ENCODE measurements at regions not wholly inside any gene's neighbourhood (a gene's known extent, or its start where the extent isn't known, plus 50 kb on each side); places are given as distances from the start of the nearest gene placed in this dataset.

DNA sequence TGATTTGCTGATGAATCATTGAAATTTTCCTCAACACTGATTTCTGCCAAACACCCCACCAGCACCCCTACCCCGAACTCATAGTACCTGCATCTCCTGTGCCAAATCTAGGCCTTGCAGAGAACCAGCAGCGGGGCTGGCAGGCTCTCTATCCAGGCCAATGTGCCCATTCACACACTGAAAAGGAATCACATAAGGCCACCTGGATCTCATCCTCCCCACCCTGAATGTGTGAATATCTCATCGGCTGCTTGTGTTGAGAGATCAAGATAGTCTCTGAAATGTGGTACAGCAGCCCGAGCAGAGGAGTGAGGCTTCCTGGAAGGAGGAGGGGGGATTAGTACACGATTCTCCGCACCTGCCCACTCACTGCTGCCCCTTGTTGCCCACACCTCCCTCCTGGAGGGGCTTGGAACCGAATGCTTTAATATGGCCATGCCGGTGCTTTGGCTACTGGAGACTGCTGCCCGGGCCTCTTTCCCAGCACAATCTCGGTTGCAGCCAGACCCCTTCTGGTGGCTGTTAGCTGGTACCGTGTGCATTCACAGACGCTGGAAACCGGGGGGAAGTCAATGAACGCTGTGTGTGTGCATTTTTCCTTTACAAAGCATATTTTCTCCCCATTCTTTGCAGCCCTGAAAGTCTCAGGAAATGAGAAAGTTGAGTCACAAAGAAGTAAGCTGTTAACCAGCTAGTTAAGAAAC lies 619.5 kb downstream of the MATN1 start:
- TF ChIP-seq TAF1 (IDR thresholded peaks at IDR 0.05; ENCODE audit: borderline replicate concordance, insufficient read depth, low read length) (no peak), POLR2AphosphoS5 (IDR thresholded peaks at IDR 0.05; ENCODE audit: low read depth, low read length) (no peak)
- TF ChIP-seq, protein P1, sequence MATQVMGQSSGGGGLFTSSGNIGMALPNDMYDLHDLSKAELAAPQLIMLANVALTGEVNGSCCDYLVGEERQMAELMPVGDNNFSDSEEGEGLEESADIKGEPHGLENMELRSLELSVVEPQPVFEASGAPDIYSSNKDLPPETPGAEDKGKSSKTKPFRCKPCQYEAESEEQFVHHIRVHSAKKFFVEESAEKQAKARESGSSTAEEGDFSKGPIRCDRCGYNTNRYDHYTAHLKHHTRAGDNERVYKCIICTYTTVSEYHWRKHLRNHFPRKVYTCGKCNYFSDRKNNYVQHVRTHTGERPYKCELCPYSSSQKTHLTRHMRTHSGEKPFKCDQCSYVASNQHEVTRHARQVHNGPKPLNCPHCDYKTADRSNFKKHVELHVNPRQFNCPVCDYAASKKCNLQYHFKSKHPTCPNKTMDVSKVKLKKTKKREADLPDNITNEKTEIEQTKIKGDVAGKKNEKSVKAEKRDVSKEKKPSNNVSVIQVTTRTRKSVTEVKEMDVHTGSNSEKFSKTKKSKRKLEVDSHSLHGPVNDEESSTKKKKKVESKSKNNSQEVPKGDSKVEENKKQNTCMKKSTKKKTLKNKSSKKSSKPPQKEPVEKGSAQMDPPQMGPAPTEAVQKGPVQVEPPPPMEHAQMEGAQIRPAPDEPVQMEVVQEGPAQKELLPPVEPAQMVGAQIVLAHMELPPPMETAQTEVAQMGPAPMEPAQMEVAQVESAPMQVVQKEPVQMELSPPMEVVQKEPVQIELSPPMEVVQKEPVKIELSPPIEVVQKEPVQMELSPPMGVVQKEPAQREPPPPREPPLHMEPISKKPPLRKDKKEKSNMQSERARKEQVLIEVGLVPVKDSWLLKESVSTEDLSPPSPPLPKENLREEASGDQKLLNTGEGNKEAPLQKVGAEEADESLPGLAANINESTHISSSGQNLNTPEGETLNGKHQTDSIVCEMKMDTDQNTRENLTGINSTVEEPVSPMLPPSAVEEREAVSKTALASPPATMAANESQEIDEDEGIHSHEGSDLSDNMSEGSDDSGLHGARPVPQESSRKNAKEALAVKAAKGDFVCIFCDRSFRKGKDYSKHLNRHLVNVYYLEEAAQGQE (IDR thresholded peaks at IDR 0.05; ENCODE audit: insufficient read depth in 1 of 2, low read depth in 2 of 2, low read length in 2 of 2) = no peak

Measured in PFSK-1 (cell line).